ENCODE measurements at regions not wholly inside any gene's neighbourhood (a gene's known extent, or its start where the extent isn't known, plus 50 kb on each side); places are given as distances from the start of the nearest gene placed in this dataset.

- TF ChIP-seq CTCF (IDR thresholded peaks at IDR 0.05) (no peak), POLR2A (IDR thresholded peaks at IDR 0.05) (no peak), POLR2AphosphoS5 (IDR thresholded peaks at IDR 0.05) (no peak)
Observed at GRCh38 chr10:128675405-128675804, 549.2 kb upstream of the MKI67 start.

All from sigmoid colon (tissue), 4 donors.